ENCODE measurements at regions not wholly inside any gene's neighbourhood (a gene's known extent, or its start where the extent isn't known, plus 50 kb on each side); places are given as distances from the start of the nearest gene placed in this dataset.

- DNase-seq (ENCODE audit: extremely low read depth, low read depth, low spot score) = no peak
Measured at GRCh38 chr5:116389601-116390000, 185.0 kb downstream of the SEMA6A start.

GRCh38 chr5:116388564-116389258 lies 185.9 kb downstream of the SEMA6A start:
- no peak for DNase-seq (ENCODE audit: extremely low read depth, low read depth, low spot score)

GRCh38 chr5:116387738-116388137 lies 186.9 kb downstream of the SEMA6A start:
- DNase-seq (ENCODE audit: extremely low read depth, low read depth, low spot score) = no peak

GRCh38 chr5:116386633-116387032 lies 188.0 kb downstream of the SEMA6A start:
- no peak for DNase-seq (ENCODE audit: extremely low read depth, low read depth, low spot score)

- no peak for DNase-seq (ENCODE audit: extremely low read depth, low read depth, low spot score)
Measured at GRCh38 chr5:116382874-116383266, 191.8 kb downstream of the SEMA6A start.

- no peak for DNase-seq (ENCODE audit: extremely low read depth, low read depth, low spot score)
Measured at GRCh38 chr5:116382032-116382873, 192.4 kb downstream of the SEMA6A start.

GRCh38 chr5:116381201-116381600 lies 193.4 kb downstream of the SEMA6A start:
- no peak for DNase-seq (ENCODE audit: extremely low read depth, low read depth, low spot score)

- no peak for DNase-seq (ENCODE audit: extremely low read depth, low read depth, low spot score)
Measured at GRCh38 chr5:116380621-116381020, 194.0 kb downstream of the SEMA6A start.

- DNase-seq (ENCODE audit: extremely low read depth, low read depth, low spot score) = no peak
Measured at GRCh38 chr5:116379306-116379705, 195.3 kb downstream of the SEMA6A start.

GRCh38 chr5:116378777-116379121 lies 195.9 kb downstream of the SEMA6A start:
- DNase-seq (ENCODE audit: extremely low read depth, low read depth, low spot score) = no peak

- no peak for DNase-seq (ENCODE audit: extremely low read depth, low read depth, low spot score)
Measured at GRCh38 chr5:116378007-116378776, 196.4 kb downstream of the SEMA6A start.

- DNase-seq (ENCODE audit: extremely low read depth, low read depth, low spot score) = no peak
Measured at GRCh38 chr5:116377276-116378006, 197.2 kb downstream of the SEMA6A start.

- no peak for DNase-seq (ENCODE audit: extremely low read depth, low read depth, low spot score)
Measured at GRCh38 chr5:116375926-116376325, 198.7 kb downstream of the SEMA6A start.

GRCh38 chr5:116374434-116374852 lies 200.2 kb downstream of the SEMA6A start:
- no peak for DNase-seq (ENCODE audit: extremely low read depth, low read depth, low spot score)

GRCh38 chr5:116372931-116373597 lies 201.6 kb downstream of the SEMA6A start:
- DNase-seq (ENCODE audit: extremely low read depth, low read depth, low spot score) = no peak

GRCh38 chr5:116371935-116372334 lies 202.7 kb downstream of the SEMA6A start:
- no peak for DNase-seq (ENCODE audit: extremely low read depth, low read depth, low spot score)

GRCh38 chr5:116371431-116371830 lies 203.2 kb downstream of the SEMA6A start:
- no peak for DNase-seq (ENCODE audit: extremely low read depth, low read depth, low spot score)

GRCh38 chr5:116370886-116371285 lies 203.7 kb downstream of the SEMA6A start:
- DNase-seq (ENCODE audit: extremely low read depth, low read depth, low spot score) = peak; percentile 33

GRCh38 chr5:116370149-116370548 lies 204.5 kb downstream of the SEMA6A start:
- no peak for DNase-seq (ENCODE audit: extremely low read depth, low read depth, low spot score)

- no peak for DNase-seq (ENCODE audit: extremely low read depth, low read depth, low spot score)
Measured at GRCh38 chr5:116365006-116365496, 209.6 kb downstream of the SEMA6A start.

Data from glomerular endothelial cell (primary cell).